Natural killer cell (primary cell): ENCODE measurements at regions not wholly inside any gene's neighbourhood (a gene's known extent, or its start where the extent isn't known, plus 50 kb on each side); places are given as distances from the start of the nearest gene placed in this dataset.

ENCODE experiments used
- ATAC-seq, 3 donors: fragments of 150-1000 bp in 2 of 3; fragments of 200-7000 bp in 1 of 3; cut with Tn5 transposase; 1 replicate in 1 of 3; 2 replicates in 2 of 3; pipeline ENCODE4 v1.10.0; 2021; ENCODE audit warnings: mild to moderate bottlenecking in 2 of 3, moderate library complexity in 2 of 3
- DNase-seq, 2 donors: peaks; one replicate each; pipeline versions ENCODE4 v3.0.0 to v3.0.0-alpha.2; 2013 to 2021; ENCODE audit warnings: mixed read lengths in 1 of 2
- H3K27ac ChIP-seq: one replicate; pipeline ENCODE4 v1.5.1; 2013; ENCODE audit warnings: mild to moderate bottlenecking, low read length
- H3K27me3 ChIP-seq: one replicate; pipeline ENCODE4 v1.6.1; 2013; ENCODE audit warnings: low read length; ENCODE audit not compliant: control insufficient read depth, insufficient read depth
- H3K36me3 ChIP-seq: one replicate; pipeline ENCODE4 v1.6.1; 2013; ENCODE audit warnings: low read length; ENCODE audit not compliant: control insufficient read depth, insufficient read depth
- H3K4me1 ChIP-seq: one replicate; pipeline ENCODE4 v1.6.1; 2013; ENCODE audit warnings: low read length; ENCODE audit not compliant: control insufficient read depth, insufficient read depth
- H3K4me3 ChIP-seq: one replicate; pipeline ENCODE4 v1.5.1; 2013; ENCODE audit warnings: low read length
- H3K9me3 ChIP-seq: one replicate; pipeline ENCODE4 v1.6.1; 2013; ENCODE audit warnings: low read length; ENCODE audit not compliant: control insufficient read depth, insufficient read depth
- H3K27ac Mint-ChIP-seq, 2 donors: one replicate each; pipeline ENCODE4 v1.8.0; 2022; ENCODE audit warnings: mild to moderate bottlenecking in 2 of 2, mixed read lengths in 2 of 2, moderate library complexity in 1 of 2
- H3K27me3 Mint-ChIP-seq, 2 donors: one replicate each; pipeline ENCODE4 v1.8.0; 2022; ENCODE audit warnings: low read depth in 2 of 2, mixed read lengths in 2 of 2
- H3K36me3 Mint-ChIP-seq: one replicate; pipeline ENCODE4 v1.8.0; 2022; ENCODE audit warnings: mixed read lengths
- H3K4me1 Mint-ChIP-seq, 2 donors: one replicate each; pipeline ENCODE4 v1.8.0; 2022; ENCODE audit warnings: mixed read lengths in 2 of 2
- H3K4me3 Mint-ChIP-seq: one replicate; pipeline ENCODE4 v1.8.0; 2022; ENCODE audit warnings: mild to moderate bottlenecking, moderate library complexity, mixed read lengths
- H3K9me3 Mint-ChIP-seq, 2 donors: one replicate each; pipeline ENCODE4 v1.8.0; 2022; ENCODE audit warnings: mixed read lengths in 2 of 2
- CTCF ChIP-seq: fragments of 200-600 bp; IDR thresholded peaks from one replicate; pipeline ENCODE4 v1.8.0; 2022; ENCODE audit warnings: antibody characterized with exemption
- WGBS: methylation state at CpG from one replicate; pipeline ENCODE4 v1.1.7; 2013; ENCODE audit warnings: missing lambda C conversion rate; ENCODE audit not compliant: insufficient coverage; 5-methylcytosine and 5-hydroxymethylcytosine counted together
- intact Hi-C: fragments of 100-400 bp; cut with micrococcal nuclease; formaldehyde crosslinking; loops from one replicate; pipeline ENCODE4 v1.14.2; 2022

- Histone ChIP-seq H3K4me1 (no peaks in the 10 kb centered on the region), H3K27ac (no peak overlapping the region), H3K4me3 (no peak overlapping the region), H3K9me3 (no peaks in the 10 kb centered on the region), H3K36me3 (no peaks in the 10 kb centered on the region), H3K27me3 (no peaks in the 10 kb centered on the region)
- WGBS: 75% methylated on average over 1 of the region's 1 CpG
- no peak for TF ChIP-seq CTCF
- peaks cover 5 to 18% of the 10 kb centered on the region in 2 donors for H3K27me3 Mint-ChIP-seq
- intact Hi-C loops: no loop called here
- no peaks in the 10 kb centered on the region for H3K9me3 Mint-ChIP-seq
- DNase-seq (no peak), ATAC-seq (no peak)
- no peak overlapping the region for H3K27ac Mint-ChIP-seq
- no peaks in the 10 kb centered on the region for H3K36me3 Mint-ChIP-seq
- no peak overlapping the region for H3K4me3 Mint-ChIP-seq
- no peaks in the 10 kb centered on the region for H3K4me1 Mint-ChIP-seq
Measured at GRCh38 chr1:67599085-67599484, 85.9 kb upstream of the GADD45A start.

DNA sequence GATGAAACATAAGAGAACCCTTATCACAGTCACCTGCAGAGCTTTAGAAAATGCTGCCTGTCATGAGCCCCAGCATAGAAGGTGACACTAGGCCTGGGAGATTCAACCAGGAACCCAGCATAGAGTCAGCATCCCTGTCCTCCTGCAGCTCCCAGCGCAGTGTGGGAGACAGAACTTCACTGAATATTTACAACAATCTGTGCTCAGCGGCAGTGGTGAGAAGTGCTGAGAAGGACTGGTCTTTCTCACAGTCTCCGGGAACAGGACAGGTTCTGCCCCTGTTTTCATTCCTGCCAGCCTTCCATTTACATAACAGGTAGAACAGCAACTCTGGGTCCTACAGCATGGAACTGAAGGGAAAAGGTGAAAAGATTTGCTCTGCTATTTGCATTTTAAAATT lies 83.5 kb upstream of the GADD45A start:
- intact Hi-C loops: no loop called here
- no peaks in the 10 kb centered on the region for H3K9me3 Mint-ChIP-seq
- Histone ChIP-seq H3K27me3 (no peaks in the 10 kb centered on the region), H3K36me3 (no peaks in the 10 kb centered on the region), H3K9me3 (no peaks in the 10 kb centered on the region), H3K4me1 (no peaks in the 10 kb centered on the region), H3K4me3 (no peak overlapping the region), H3K27ac (no peak overlapping the region)
- no peak for DNase-seq
- H3K27me3 Mint-ChIP-seq: peaks cover 7 to 18% of the 10 kb centered on the region in 2 donors
- TF ChIP-seq CTCF: no peak
- no peaks in the 10 kb centered on the region for H3K4me1 Mint-ChIP-seq
- no peak for ATAC-seq
- WGBS: 93% methylated on average over 3 of the region's 3 CpGs
- H3K36me3 Mint-ChIP-seq: no peaks in the 10 kb centered on the region
- no peak overlapping the region for H3K4me3 Mint-ChIP-seq
- no peak overlapping the region for H3K27ac Mint-ChIP-seq

GRCh38 chr1:67601955-67602354 lies 83.0 kb upstream of the GADD45A start:
- no peak for ATAC-seq
- H3K9me3 ChIP-seq: no peaks in the 10 kb centered on the region
- no peak overlapping the region for H3K4me3 ChIP-seq
- Mint-ChIP-seq H3K27me3 (peaks cover 7 to 18% of the 10 kb centered on the region in 2 donors), H3K4me1 (no peaks in the 10 kb centered on the region), H3K27ac (no peak overlapping the region), H3K36me3 (no peaks in the 10 kb centered on the region), H3K4me3 (no peak overlapping the region), H3K9me3 (no peaks in the 10 kb centered on the region)
- no peak for TF ChIP-seq CTCF
- no peak for DNase-seq
- no peaks in the 10 kb centered on the region for H3K36me3 ChIP-seq
- no peaks in the 10 kb centered on the region for H3K4me1 ChIP-seq
- 86% methylated on average over 1 of the region's 2 CpGs for WGBS
- no peak overlapping the region for H3K27ac ChIP-seq
- H3K27me3 ChIP-seq: no peaks in the 10 kb centered on the region
- intact Hi-C loops: no loop called here

DNA sequence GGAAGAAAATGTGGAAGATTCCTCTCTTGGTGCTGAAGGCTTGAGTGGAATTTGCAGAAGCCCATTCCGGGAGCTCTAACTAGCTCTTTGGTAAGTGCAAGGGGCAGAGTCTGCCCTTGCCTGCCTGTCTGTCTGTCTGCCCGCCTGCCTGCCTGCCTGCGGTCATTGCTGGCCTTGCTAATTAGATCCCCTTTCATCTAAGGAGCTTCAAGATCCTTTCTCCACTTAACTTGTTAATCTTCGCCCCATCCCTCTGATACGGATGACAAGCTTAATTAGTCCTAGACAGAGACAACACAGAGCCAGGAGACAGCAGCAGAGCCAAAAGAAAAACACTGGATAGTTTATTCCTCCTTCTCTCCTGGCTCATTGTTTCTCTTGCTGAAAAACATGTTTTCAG lies 80.2 kb upstream of the GADD45A start:
- intact Hi-C loops: no loop called here
- no peak for DNase-seq
- Histone ChIP-seq H3K4me1 (no peaks in the 10 kb centered on the region), H3K36me3 (no peaks in the 10 kb centered on the region), H3K4me3 (no peak overlapping the region), H3K27me3 (no peaks in the 10 kb centered on the region), H3K9me3 (no peaks in the 10 kb centered on the region), H3K27ac (no peak overlapping the region)
- Mint-ChIP-seq H3K4me3 (no peak overlapping the region), H3K36me3 (no peaks in the 10 kb centered on the region), H3K27ac (no peak overlapping the region), H3K4me1 (no peaks in the 10 kb centered on the region), H3K9me3 (no peaks in the 10 kb centered on the region), H3K27me3 (peaks cover 7 to 18% of the 10 kb centered on the region in 2 donors)
- ATAC-seq: no peak
- WGBS: 90% methylated on average over 5 of the region's 5 CpGs
- TF ChIP-seq CTCF: no peak
